ENCODE measurements at regions not wholly inside any gene's neighbourhood (a gene's known extent, or its start where the extent isn't known, plus 50 kb on each side); places are given as distances from the start of the nearest gene placed in this dataset.

GRCh38 chr11:96960476-96960875 is 570.7 kb downstream of the JRKL start:
- no peak overlapping the region for H3K9ac ChIP-seq (replicated peaks; ENCODE audit: extremely low read depth, insufficient read depth, low read length)
- no TSS peak for BruUV-seq (replicated peaks)
- DNase-seq (ENCODE audit: low read depth, low spot score) (no peak), FAIRE-seq (no peak)
- H3K9me3 ChIP-seq (replicated peaks; ENCODE audit: control insufficient read depth, insufficient read depth, low read length), result no peaks in the 10 kb centered on the region
- H2AFZ ChIP-seq (ENCODE audit: low read depth, low read length), result no peak overlapping the region
- H3K27ac ChIP-seq (ENCODE audit: insufficient read depth, low read depth, low read length), result no peak overlapping the region
- TF ChIP-seq MYC (IDR thresholded peaks at IDR 0.05; ENCODE audit: low read depth, low read length) (no peak), POLR2AphosphoS5 (IDR thresholded peaks at IDR 0.05; ENCODE audit: insufficient read depth, low read depth, low read length) (no peak), POLR2A (IDR thresholded peaks at IDR 0.05; ENCODE audit: low read depth, low read length) (no peak), EZH2 (IDR thresholded peaks at IDR 0.05; ENCODE audit: borderline replicate concordance, low read depth, low read length, severe bottlenecking) (no peak), GATA2 (IDR thresholded peaks at IDR 0.05; ENCODE audit: insufficient read depth, insufficient read length, low read depth, low read length) (no peak), JUN (IDR thresholded peaks at IDR 0.05; ENCODE audit: borderline replicate concordance, insufficient read depth, insufficient read length, low read depth) (no peak), FOS (IDR thresholded peaks at IDR 0.05; ENCODE audit: borderline replicate concordance, insufficient read depth, low read length) (no peak), CTCF (IDR thresholded peaks at IDR 0.05; ENCODE audit: extremely low read depth in 1 of 2, insufficient read depth in 1 of 2, low read depth in 1 of 2, low read length in 2 of 2) (no peak), MAX (IDR thresholded peaks at IDR 0.05; ENCODE audit: insufficient read depth, insufficient read length) (no peak)
- no peaks in the 10 kb centered on the region for H3K79me2 ChIP-seq (ENCODE audit: control insufficient read depth, insufficient read depth, low read length)
- dilution Hi-C loops (cut with MboI; ENCODE audit: extremely low pct_ligation_motif_present, low sequenced_read_pairs), result no loop called here
- H3K36me3 ChIP-seq (ENCODE audit: control insufficient read depth in 2 of 2, extremely low read depth in 1 of 2, insufficient read depth in 2 of 2, low read length in 2 of 2), result no peaks in the 10 kb centered on the region
- no peak overlapping the region for H3K4me3 ChIP-seq (replicated peaks in 1 of 3; ENCODE audit: insufficient read depth in 1 of 3, low read depth in 1 of 3, low read length in 3 of 3)
- no peaks in the 10 kb centered on the region for H4K20me1 ChIP-seq (replicated peaks; ENCODE audit: control insufficient read depth, extremely low read depth, insufficient read depth, low read length)
- intact Hi-C loops (cut with micrococcal nuclease), result no loop called here
- no peak overlapping the region for H3K4me2 ChIP-seq (ENCODE audit: insufficient read depth, low read length)
- H3K9me1 ChIP-seq (replicated peaks; ENCODE audit: control insufficient read depth, extremely low read depth, insufficient read depth, low read length), result no peaks in the 10 kb centered on the region
- ChIA-PET POLR2A (no interaction called here), CTCF (no interaction called here)
- H3K27me3 ChIP-seq (ENCODE audit: control insufficient read depth in 2 of 2, insufficient read depth in 2 of 2, low read length in 2 of 2), result no peaks in the 10 kb centered on the region
- no peaks in the 10 kb centered on the region for H3K4me1 ChIP-seq (ENCODE audit: control insufficient read depth, extremely low read depth, insufficient read depth, low read length)

Measured in endothelial cell of umbilical vein (primary cell).